K562 (cell line): ENCODE measurements at regions not wholly inside any gene's neighbourhood (a gene's known extent, or its start where the extent isn't known, plus 50 kb on each side); places are given as distances from the start of the nearest gene placed in this dataset.

Experiments
- ATAC-seq: fragments of 200-7000 bp; cut with Tn5 transposase; 3 replicates; pipeline ENCODE4 v1.9.1; 2020; ENCODE audit warnings: moderate library complexity
- BruUV-seq: library from RNA; stranded (reverse); fragments of 400-500 nt; replicated peaks from 2 replicates; lab custom pipeline; 2021; lab: Mats Ljungman, UMichigan
- CTCF ChIA-PET: fragments of 300-600 bp; formaldehyde crosslinking; extraction: SDS; loops from one replicate; lab custom pipeline; 2021; ENCODE audit warnings: low intra/inter-chr PET ratio; lab: Yijun Ruan, JAX
- POLR2A ChIA-PET: fragments of 300-600, 350-650 bp; sonication (Branson Sonifier 250); formaldehyde crosslinking; extraction: SDS; loops from one replicate; lab custom pipeline; 2021; ENCODE audit warnings: antibody characterized with exemption, inconsistent platforms; lab: Yijun Ruan, JAX
- DNase-seq, 4 experiments: peaks; one replicate each; pipeline versions ENCODE4 v3.0.0 to v3.0.0-alpha.2; 2011 to 2018; ENCODE audit warnings: low spot score in 3 of 4, mixed read lengths in 3 of 4; ENCODE audit errors: extremely low read depth in 1 of 4
- FAIRE-seq: peaks from 2 replicates; lab custom pipeline; 2011; peaks lifted over from hg19 to GRCh38; lab: Jason Lieb, UNC
- H2AFZ ChIP-seq: 2 replicates; pipeline ENCODE4 v1.6.0; 2011; ENCODE audit warnings: low read depth, low read length, control low read depth, inconsistent platforms
- H3K27ac ChIP-seq: fragments of 200-600 bp; 3 replicates; pipeline ENCODE4 v1.8.0; 2011; ENCODE audit warnings: low read depth, mild to moderate bottlenecking, control low read depth, inconsistent platforms, low read length, moderate library complexity, mixed read lengths; ENCODE audit errors: extremely low read depth
- H3K27me3 ChIP-seq, 2 experiments: fragments of 300-600 bp in 1 of 2; 2 replicates in 1 of 2; 3 replicates in 1 of 2; pipeline versions ENCODE4 v1.6.0 to v1.8.0; 2011; ENCODE audit warnings: inconsistent platforms in 2 of 2, low read length in 2 of 2, mild to moderate bottlenecking in 1 of 2, mixed read lengths in 1 of 2, moderate library complexity in 1 of 2; ENCODE audit not compliant: control insufficient read depth in 2 of 2, insufficient read depth in 2 of 2
- H3K36me3 ChIP-seq: fragments of 300-600 bp; 3 replicates; pipeline ENCODE4 v1.8.0; 2011; ENCODE audit warnings: mild to moderate bottlenecking, low read length, inconsistent platforms; ENCODE audit not compliant: control insufficient read depth, insufficient read depth
- H3K4me1 ChIP-seq, 2 experiments: fragments of 200-600 bp in 1 of 2; replicated peaks in 1 of 2; 2 replicates in 1 of 2; 3 replicates in 1 of 2; pipeline versions ENCODE4 v1.5.1 to v1.8.0; 2011; ENCODE audit warnings: inconsistent platforms in 2 of 2, low read length in 2 of 2, mild to moderate bottlenecking in 1 of 2, mixed read lengths in 1 of 2, moderate library complexity in 1 of 2; ENCODE audit not compliant: control insufficient read depth in 2 of 2, insufficient read depth in 2 of 2
- H3K4me2 ChIP-seq: 2 replicates; pipeline ENCODE4 v1.6.1; 2011; ENCODE audit warnings: low read length, control low read depth, inconsistent platforms, mixed read lengths; ENCODE audit not compliant: insufficient read depth
- H3K4me3 ChIP-seq: fragments of 200-600 bp; sonication (generic), shearing (Covaris generic); 2 replicates; pipeline ENCODE4 v1.5.1; 2016; ENCODE audit warnings: control low read depth, inconsistent platforms
- H3K79me2 ChIP-seq: fragments of 200-600 bp; 3 replicates; pipeline ENCODE4 v1.8.0; 2011; ENCODE audit warnings: low read length, inconsistent platforms; ENCODE audit not compliant: control insufficient read depth, insufficient read depth
- H3K9ac ChIP-seq, 2 experiments: 2 replicates each; pipeline versions ENCODE4 v1.6.0 to v1.6.1; 2011; ENCODE audit warnings: low read depth in 2 of 2, low read length in 2 of 2, control low read depth in 1 of 2, inconsistent platforms in 1 of 2, mild to moderate bottlenecking in 1 of 2, mixed read lengths in 1 of 2; ENCODE audit not compliant: insufficient read depth in 1 of 2
- H3K9me1 ChIP-seq: one replicate; pipeline ENCODE4 v1.6.0; 2011; ENCODE audit warnings: inconsistent platforms, mild to moderate bottlenecking, low read length, moderate library complexity; ENCODE audit not compliant: control insufficient read depth, insufficient read depth
- H3K9me3 ChIP-seq: replicated peaks from 2 replicates; pipeline ENCODE4 v1.5.1; 2011; ENCODE audit warnings: low read depth, low read length, inconsistent platforms; ENCODE audit not compliant: control insufficient read depth, insufficient read depth
- H4K20me1 ChIP-seq: replicated peaks from 2 replicates; pipeline ENCODE4 v1.6.1; 2011; ENCODE audit warnings: low read length, inconsistent platforms, mixed read lengths; ENCODE audit not compliant: control insufficient read depth, insufficient read depth
- BACH1 ChIP-seq: fragments of 200-800 bp; sonication (Bioruptor generic); IDR thresholded peaks from 2 replicates; pipeline ENCODE4 v1.6.1; 2016; ENCODE audit warnings: missing genetic modification characterization, missing compliant biosample characterization
- COPS2 ChIP-seq: fragments of 450-650 bp; conservative IDR thresholded peaks from 2 replicates; pipeline ENCODE4 v1.6.1; 2016; ENCODE audit warnings: mild to moderate bottlenecking, moderate library complexity
- DIDO1 ChIP-seq: fragments of 450-650 bp; IDR thresholded peaks from 2 replicates; pipeline ENCODE4 v1.6.1; 2016; ENCODE audit warnings: low read depth, missing biosample characterization, missing genetic modification characterization
- DMBX1 ChIP-seq: fragments of 250-450 bp; sonication (Bioruptor Pico); IDR thresholded peaks from 2 replicates; pipeline ENCODE4 v1.8.0; 2022; ENCODE audit warnings: inconsistent platforms, mild to moderate bottlenecking, moderate library complexity, borderline replicate concordance
- ESRRB ChIP-seq: fragments of 250-450 bp; sonication (Bioruptor Pico); IDR thresholded peaks from 2 replicates; pipeline ENCODE4 v1.5.0; 2020; ENCODE audit warnings: mild to moderate bottlenecking, moderate library complexity, borderline replicate concordance
- HIVEP1 ChIP-seq: fragments of 250-450 bp; sonication (Bioruptor Pico); IDR thresholded peaks from 2 replicates; pipeline ENCODE4 v1.4.0; 2020; ENCODE audit warnings: mild to moderate bottlenecking
- NFIC ChIP-seq: fragments of 450-650 bp; IDR thresholded peaks from 2 replicates; pipeline ENCODE4 v1.6.1; 2017; ENCODE audit warnings: mild to moderate bottlenecking, inconsistent platforms
- NFRKB ChIP-seq: fragments of 450-650 bp; IDR thresholded peaks from 2 replicates; pipeline ENCODE4 v1.6.1; 2016; ENCODE audit warnings: low read depth
- PHTF2 ChIP-seq: fragments of 250-450 bp; sonication (Bioruptor Pico); IDR thresholded peaks from 2 replicates; pipeline ENCODE4 v1.5.0; 2021; ENCODE audit warnings: mild to moderate bottlenecking
- TARDBP ChIP-seq: fragments of 450-650 bp; IDR thresholded peaks from 2 replicates; pipeline ENCODE4 v1.6.1; 2016
- TBP ChIP-seq: optimal IDR thresholded peaks from 2 replicates; pipeline ENCODE3; 2011; ENCODE audit warnings: low read depth, low read length, improper control_type of control experiment
- ZBTB34 ChIP-seq: fragments of 250-450 bp; sonication (Bioruptor Pico); IDR thresholded peaks from 2 replicates; pipeline ENCODE4 v1.8.0; 2021; ENCODE audit warnings: mild to moderate bottlenecking, moderate library complexity
- ZNF239 ChIP-seq: fragments of 250-450 bp; sonication (Bioruptor Pico); IDR thresholded peaks from 2 replicates; pipeline ENCODE4 v1.4.0; 2020; ENCODE audit warnings: mild to moderate bottlenecking
- ZNF584 ChIP-seq: fragments of 200-800 bp; sonication (Bioruptor generic); IDR thresholded peaks from 2 replicates; pipeline ENCODE4 v1.6.1; 2016; ENCODE audit warnings: low read depth, mild to moderate bottlenecking, missing genetic modification characterization, missing compliant biosample characterization
- ZNF695 ChIP-seq: fragments of 450-650 bp; formaldehyde crosslinking; IDR thresholded peaks from 2 replicates; pipeline ENCODE4 v1.4.0; 2020; ENCODE audit warnings: mild to moderate bottlenecking, moderate library complexity
- ZNF75A ChIP-seq: fragments of 450-650 bp; formaldehyde crosslinking; IDR thresholded peaks from 2 replicates; pipeline ENCODE4 v1.4.0; 2020; ENCODE audit warnings: mild to moderate bottlenecking
- ZNF778 ChIP-seq: fragments of 450-650 bp; formaldehyde crosslinking; IDR thresholded peaks from 2 replicates; pipeline ENCODE4 v1.4.0; 2020; ENCODE audit warnings: mild to moderate bottlenecking, moderate library complexity
- WGBS: fragments of 100-300 bp; shearing (Covaris generic); methylation state at CpG from one replicate; pipeline ENCODE4 v1.1.6; 2016; ENCODE audit warnings: low coverage, mixed read lengths; ENCODE audit not compliant: insufficient coverage; ENCODE audit errors: missing lambda C conversion rate; 5-methylcytosine and 5-hydroxymethylcytosine counted together
- in situ Hi-C: fragments of 300-500 bp; cut with MboI; formaldehyde crosslinking; loops from 4 replicates; pipeline ENCODE4 v1.15.0; 2018; ENCODE audit warnings: inconsistent platforms, mixed read lengths
- intact Hi-C: fragments of 100-400 bp; cut with micrococcal nuclease; formaldehyde crosslinking; loops from 2 replicates; pipeline ENCODE4 v1.14.2; 2022
- TF ChIP-seq, protein P1 (sequence below): fragments of 450-650 bp; formaldehyde crosslinking; IDR thresholded peaks from 2 replicates; pipeline ENCODE4 v1.4.0; 2020; ENCODE audit warnings: mild to moderate bottlenecking, moderate library complexity

GRCh38 chr20:39944861-39945260 lies 744.2 kb downstream of the MAFB start:
- Histone ChIP-seq H2AFZ (no peak overlapping the region), H3K36me3 (no peaks in the 10 kb centered on the region), H3K9me1 (no peaks in the 10 kb centered on the region), H3K4me1 (no peaks in the 10 kb centered on the region), H3K4me2 (no peak overlapping the region), H3K4me3 (no peak overlapping the region), H3K9ac (no peak overlapping the region), H4K20me1 (no peaks in the 10 kb centered on the region), H3K27ac (no peak overlapping the region), H3K79me2 (no peaks in the 10 kb centered on the region), H3K27me3 (no peaks in the 10 kb centered on the region), H3K9me3 (peaks cover 4% of the 10 kb centered on the region)
- POLR2A ChIA-PET = no interaction called here
- ATAC-seq (no peak), FAIRE-seq (no peak), DNase-seq (no peak)
- in situ Hi-C loops = no loop called here
- CTCF ChIA-PET = no interaction called here
- BruUV-seq = no TSS peak
- TF ChIP-seq ZNF239 (CRISPR knock-in tag) = no peak
- no peak for TF ChIP-seq DMBX1 (CRISPR knock-in tag)
- intact Hi-C loops = no loop called here

GRCh38 chr20:39943336-39943735 lies 745.7 kb downstream of the MAFB start:
- H3K27me3 ChIP-seq = no peaks in the 10 kb centered on the region
- ATAC-seq (no peak), FAIRE-seq (no peak), DNase-seq (no peak)
- H3K4me2 ChIP-seq = no peak overlapping the region
- intact Hi-C loops = no loop called here
- ChIA-PET POLR2A (interaction anchor here (0.9 kb wide), 1 partner anchor 16 kb away, joined by 3 read pairs; no protein-coding TSS in a partner anchor), CTCF (no interaction called here)
- H3K4me1 ChIP-seq = no peaks in the 10 kb centered on the region
- H3K9me3 ChIP-seq = peaks cover 4% of the 10 kb centered on the region
- no peak overlapping the region for H3K27ac ChIP-seq
- H2AFZ ChIP-seq = no peak overlapping the region
- no peaks in the 10 kb centered on the region for H3K79me2 ChIP-seq
- H3K9ac ChIP-seq = no peak overlapping the region
- H3K9me1 ChIP-seq = no peaks in the 10 kb centered on the region
- no TSS peak for BruUV-seq
- H3K4me3 ChIP-seq = no peak overlapping the region
- no peaks in the 10 kb centered on the region for H4K20me1 ChIP-seq
- WGBS = 0% methylated on average over 6 of the region's 6 CpGs
- in situ Hi-C loops = no loop called here
- no peaks in the 10 kb centered on the region for H3K36me3 ChIP-seq
- TF ChIP-seq COPS2 (no peak), NFIC (no peak), TARDBP (no peak), NFRKB (no peak), TBP (no peak), BACH1 (no peak), PHTF2 (CRISPR knock-in tag) (no peak), ZNF584 (CRISPR knock-in tag) (no peak), ZNF778 (CRISPR knock-in tag) (no peak), ZBTB34 (CRISPR knock-in tag) (no peak), DIDO1 (tag) (no peak), ZNF75A (CRISPR knock-in tag) (no peak), HIVEP1 (CRISPR knock-in tag) (no peak), ESRRB (no peak), ZNF695 (no peak)
- TF ChIP-seq, protein P1, sequence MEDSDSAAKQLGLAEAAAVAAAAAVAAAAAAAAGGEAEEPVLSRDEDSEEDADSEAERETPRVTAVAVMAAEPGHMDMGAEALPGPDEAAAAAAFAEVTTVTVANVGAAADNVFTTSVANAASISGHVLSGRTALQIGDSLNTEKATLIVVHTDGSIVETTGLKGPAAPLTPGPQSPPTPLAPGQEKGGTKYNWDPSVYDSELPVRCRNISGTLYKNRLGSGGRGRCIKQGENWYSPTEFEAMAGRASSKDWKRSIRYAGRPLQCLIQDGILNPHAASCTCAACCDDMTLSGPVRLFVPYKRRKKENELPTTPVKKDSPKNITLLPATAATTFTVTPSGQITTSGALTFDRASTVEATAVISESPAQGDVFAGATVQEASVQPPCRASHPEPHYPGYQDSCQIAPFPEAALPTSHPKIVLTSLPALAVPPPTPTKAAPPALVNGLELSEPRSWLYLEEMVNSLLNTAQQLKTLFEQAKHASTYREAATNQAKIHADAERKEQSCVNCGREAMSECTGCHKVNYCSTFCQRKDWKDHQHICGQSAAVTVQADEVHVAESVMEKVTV = no peak
